Heart left ventricle (tissue), 16 donors: ENCODE measurements at regions not wholly inside any gene's neighbourhood (a gene's known extent, or its start where the extent isn't known, plus 50 kb on each side); places are given as distances from the start of the nearest gene placed in this dataset.

ENCODE experiments used
- ATAC-seq, 4 donors: fragments of 200-7000 bp; cut with Tn5 transposase; one replicate each; pipeline ENCODE4 v1.9.1; 2020 to 2022; ENCODE audit warnings: moderate library complexity in 4 of 4, mild to moderate bottlenecking in 3 of 4, moderate number of reproducible peaks in 1 of 4
- DNase-seq, 5 donors: peaks; one replicate each; pipeline ENCODE4 v3.0.0-alpha.2; 2020
- H3K27ac ChIP-seq, 12 donors: fragments of 200-600 bp; sonication (generic) in 4 of 12; one replicate each; pipeline versions ENCODE4 v1.5.0 to v1.8.0; 2016 to 2022; ENCODE audit warnings: mild to moderate bottlenecking in 2 of 12
- H3K27me3 ChIP-seq, 9 donors: fragments of 200-600 bp; sonication (generic) in 2 of 9; one replicate each; pipeline versions ENCODE4 v1.5.1 to v1.8.0; 2016 to 2022; ENCODE audit warnings: mild to moderate bottlenecking in 3 of 9
- H3K36me3 ChIP-seq, 9 donors: fragments of 200-600 bp; sonication (generic) in 2 of 9; one replicate each; pipeline versions ENCODE4 v1.5.0 to v1.8.0; 2018 to 2022; ENCODE audit warnings: mild to moderate bottlenecking in 2 of 9
- H3K4me1 ChIP-seq, 12 donors: fragments of 200-600 bp; sonication (generic) in 4 of 12; one replicate each; pipeline versions ENCODE4 v1.5.0 to v1.8.0; 2016 to 2022; ENCODE audit warnings: mild to moderate bottlenecking in 3 of 12
- H3K4me3 ChIP-seq, 12 donors: fragments of 200-600 bp; sonication (generic) in 4 of 12; one replicate each; pipeline versions ENCODE4 v1.5.0 to v1.8.0; 2017 to 2022; ENCODE audit warnings: mild to moderate bottlenecking in 9 of 12, moderate library complexity in 4 of 12
- H3K9me3 ChIP-seq, 12 donors: fragments of 200-600 bp; sonication (generic) in 4 of 12; one replicate each; pipeline versions ENCODE4 v1.5.0 to v1.8.0; 2016 to 2022; ENCODE audit warnings: mild to moderate bottlenecking in 1 of 12
- POLR2A ChIP-seq, 2 donors: fragments of 450-650 bp; IDR thresholded peaks; one replicate each; pipeline ENCODE4 v1.6.1; 2017; ENCODE audit warnings: antibody characterized with exemption in 2 of 2, mild to moderate bottlenecking in 2 of 2, moderate library complexity in 2 of 2
- WGBS, 4 donors: extraction: QIAGEN DNeasy Blood & Tissue Kit in 2 of 4; methylation state at CpG; one replicate each; pipeline versions ENCODE4 v1.1.5 to v1.1.7; 2013 to 2018; 5-methylcytosine and 5-hydroxymethylcytosine counted together
- intact Hi-C, 10 donors: fragments of 100-400 bp; cut with DNase I; formaldehyde crosslinking; loops; one replicate each; pipeline versions ENCODE4 v1.11.1 to v1.14.2; 2022
- TF ChIP-seq, protein P1 (sequence below), 12 donors: fragments of 200-600 bp; sonication (generic) in 4 of 12; IDR thresholded peaks; one replicate each; pipeline versions ENCODE4 v1.5.0 to v1.8.0; 2018 to 2022; ENCODE audit warnings: antibody characterized with exemption in 12 of 12, mild to moderate bottlenecking in 5 of 12
- donor health status: ischemic (EF 13 %, LVEDD 7.1; RV severe dilation, severe dysfunction).
- donor health status: healthy with polysubstance abuse.
- donor health status: DM: no; HTN: yes; CAD: no.
- donor health status: DM: no; HTN: no; CAD: no.
- donor health status: ischemic (EF 25% LVEDD 6.9; RV normal size, moderate dysfunction).
- donor health status: ischemic (EF 25% LVEDD 5.7; RV mildly dilated, moderate dysfunction).
- donor health status: healthy.
- donor health status: DM: yes; HTN: yes; CAD: no.
- donor health status: ischemic (EF 35%, LVEDD 5.7; RV mildly dilated, moderate dysfunction).
- donor health status: nonischemic (EF 11% LVEDD 7.7; RV severe dilation, severe dysfunction).
- donor health status: DM: yes; HTN: yes; CAD: no.
- donor health status: PGD.
- donor health status: ischemic (EF 29% LVEDD 5.4; RV normal size, mild dysfunction).
- donor health status: nonischemic (EF 23%, LVEDD 6.1; RV moderate dilation, normal function).

DNA sequence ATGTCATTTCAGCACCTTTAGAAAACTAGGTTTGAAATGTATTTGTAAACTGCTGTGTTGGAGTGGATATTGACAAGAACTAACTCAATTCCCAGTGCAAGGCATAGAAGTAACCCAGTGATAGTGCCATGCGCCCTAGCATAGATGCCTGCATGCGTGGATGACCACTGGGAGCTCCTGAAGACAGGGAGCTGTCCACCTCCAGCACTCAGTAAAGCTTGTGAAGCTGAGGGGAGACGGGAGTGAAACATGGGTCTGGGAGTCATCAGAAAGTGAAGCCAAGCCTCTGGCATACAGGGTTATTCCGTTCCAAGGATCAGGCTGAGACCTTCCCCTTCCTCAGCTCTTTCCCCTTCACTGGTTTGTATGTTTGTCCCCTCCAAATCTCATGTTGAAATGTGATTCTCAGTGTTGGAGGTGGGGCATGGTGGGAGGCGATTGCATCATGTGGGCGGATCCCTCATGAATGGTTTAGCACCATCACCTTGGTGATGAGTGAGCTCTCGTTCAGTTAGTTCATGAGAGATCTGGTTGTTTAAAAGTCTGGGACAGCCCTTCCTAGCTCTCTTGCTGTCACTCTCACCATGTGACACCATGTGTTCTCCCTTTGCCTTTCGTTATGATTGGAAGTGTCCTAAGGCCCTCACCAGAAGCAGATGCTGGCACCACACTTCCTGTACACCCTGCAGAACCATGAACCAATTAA, 146.5 kb upstream of the FERMT1 start:
- intact Hi-C loops, result loop anchor here in 2 of 10 donors (10.0 kb wide), 4 partner anchors 315 to 1015 kb away; partner anchors contain the start of gene BMP2 (in 1 of the 2)
- 56 to 67% (median 59%) methylated on average over 8 of the region's 8 CpGs for WGBS, 4 donors
- no peak for ATAC-seq

DNA sequence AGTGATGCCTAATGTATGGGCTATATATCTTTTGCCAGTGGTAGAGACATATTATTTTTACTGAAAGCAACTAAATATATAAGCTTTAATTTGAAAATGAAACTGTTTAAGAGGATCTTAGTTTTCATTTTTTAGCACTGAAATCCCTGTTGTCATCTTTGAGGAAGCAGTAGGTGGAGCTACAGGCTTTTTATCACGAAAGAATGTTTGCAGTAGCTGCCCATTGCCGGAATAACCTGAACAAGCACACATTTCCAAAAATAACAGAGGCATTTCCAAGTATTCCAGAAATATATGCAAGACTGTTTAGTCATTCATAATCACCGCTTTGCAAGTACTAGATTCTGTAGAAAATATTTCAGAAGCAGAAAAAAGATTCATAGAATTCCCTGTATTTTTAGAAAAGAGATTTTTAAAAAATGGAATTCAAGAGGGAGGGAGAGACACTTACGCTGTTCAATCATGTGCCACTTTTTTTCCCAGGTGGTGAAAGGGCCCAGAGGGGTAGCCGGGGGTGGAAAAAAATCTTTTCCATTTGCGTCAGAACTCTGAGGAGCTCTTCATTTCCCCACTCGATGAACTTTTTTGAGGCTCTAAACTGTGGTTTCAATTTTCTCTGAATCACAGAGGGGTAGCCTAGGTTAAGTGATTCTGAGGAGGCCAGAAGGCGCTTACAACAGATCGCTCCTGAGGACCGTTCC, 142.5 kb upstream of the FERMT1 start:
- no peak for TF ChIP-seq POLR2A (IDR thresholded peaks at IDR 0.05)
- TF ChIP-seq, protein P1, sequence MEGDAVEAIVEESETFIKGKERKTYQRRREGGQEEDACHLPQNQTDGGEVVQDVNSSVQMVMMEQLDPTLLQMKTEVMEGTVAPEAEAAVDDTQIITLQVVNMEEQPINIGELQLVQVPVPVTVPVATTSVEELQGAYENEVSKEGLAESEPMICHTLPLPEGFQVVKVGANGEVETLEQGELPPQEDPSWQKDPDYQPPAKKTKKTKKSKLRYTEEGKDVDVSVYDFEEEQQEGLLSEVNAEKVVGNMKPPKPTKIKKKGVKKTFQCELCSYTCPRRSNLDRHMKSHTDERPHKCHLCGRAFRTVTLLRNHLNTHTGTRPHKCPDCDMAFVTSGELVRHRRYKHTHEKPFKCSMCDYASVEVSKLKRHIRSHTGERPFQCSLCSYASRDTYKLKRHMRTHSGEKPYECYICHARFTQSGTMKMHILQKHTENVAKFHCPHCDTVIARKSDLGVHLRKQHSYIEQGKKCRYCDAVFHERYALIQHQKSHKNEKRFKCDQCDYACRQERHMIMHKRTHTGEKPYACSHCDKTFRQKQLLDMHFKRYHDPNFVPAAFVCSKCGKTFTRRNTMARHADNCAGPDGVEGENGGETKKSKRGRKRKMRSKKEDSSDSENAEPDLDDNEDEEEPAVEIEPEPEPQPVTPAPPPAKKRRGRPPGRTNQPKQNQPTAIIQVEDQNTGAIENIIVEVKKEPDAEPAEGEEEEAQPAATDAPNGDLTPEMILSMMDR (IDR thresholded peaks at IDR 0.05), result peak in 11 of 12 donors; percentile 9 to 65 (median 34)
- Histone ChIP-seq H3K36me3 (no peaks in the 10 kb centered on the region), H3K27me3 (no peaks in the 10 kb centered on the region), H3K4me3 (peak overlapping the region in 5 of 12 donors; percentile 8 to 37 (median 16)), H3K9me3 (no peaks in the 10 kb centered on the region), H3K27ac (peak overlapping the region in 9 of 12 donors; percentile 3 to 57 (median 17)), H3K4me1 (peaks cover 0 to 10% (median 3%) of the 10 kb centered on the region in 12 donors)
- DNase-seq (peak in 1 of 5 donors; percentile 22), ATAC-seq (peak in 3 of 4 donors; percentile 65 to 87 (median 83))
- 20 to 27% (median 21%) methylated on average over 10 of the region's 10 CpGs for WGBS, 4 donors
- intact Hi-C loops, result loop anchor here in 2 of 10 donors (10.0 kb wide), 4 partner anchors 319 to 1019 kb away; partner anchors contain the start of gene BMP2 (in 1 of the 2)

More for the DNA sequence above, 146.5 kb upstream of the FERMT1 start:
- H3K4me3 ChIP-seq, result no peak overlapping the region
- H3K9me3 ChIP-seq, result no peaks in the 10 kb centered on the region
- TF ChIP-seq, protein P1 (IDR thresholded peaks at IDR 0.05), result no peak
- TF ChIP-seq POLR2A (IDR thresholded peaks at IDR 0.05), result no peak
- no peak overlapping the region for H3K27ac ChIP-seq
- no peak for DNase-seq
- no peaks in the 10 kb centered on the region for H3K36me3 ChIP-seq
- H3K4me1 ChIP-seq, result peaks cover 0 to 10% (median 3%) of the 10 kb centered on the region in 12 donors
- no peaks in the 10 kb centered on the region for H3K27me3 ChIP-seq

DNA sequence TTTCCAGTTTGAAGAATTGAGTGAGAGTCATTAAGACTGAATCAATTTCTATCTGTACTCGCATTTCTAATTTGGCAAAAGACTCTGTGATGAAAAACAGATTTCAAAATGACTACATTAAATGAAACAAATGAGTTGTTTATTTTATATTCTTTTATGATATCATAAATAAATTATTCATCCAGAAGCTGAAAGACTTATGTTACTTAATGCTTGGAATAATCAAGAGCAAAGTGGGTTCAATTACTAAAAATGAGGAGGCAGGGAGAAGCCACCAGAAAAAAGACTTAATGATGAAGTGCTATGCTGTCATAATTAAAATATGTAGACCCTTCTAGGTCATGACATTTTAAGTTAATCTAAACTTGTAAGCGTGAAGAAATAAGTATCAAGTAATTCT, 130.6 kb upstream of the FERMT1 start:
- Histone ChIP-seq H3K9me3 (peaks cover 0 to 7% (median 0%) of the 10 kb centered on the region in 12 donors), H3K4me1 (no peaks in the 10 kb centered on the region), H3K36me3 (no peaks in the 10 kb centered on the region), H3K4me3 (no peak overlapping the region), H3K27ac (no peak overlapping the region), H3K27me3 (peaks cover 0 to 4% (median 0%) of the 10 kb centered on the region in 9 donors)
- ATAC-seq (no peak), DNase-seq (no peak)
- 74 to 79% (median 78%) methylated on average over 2 of the region's 2 CpGs for WGBS, 4 donors
- intact Hi-C loops, result no loop called here
- no peak for TF ChIP-seq POLR2A (IDR thresholded peaks at IDR 0.05)
- TF ChIP-seq, protein P1 (IDR thresholded peaks at IDR 0.05), result no peak

DNA sequence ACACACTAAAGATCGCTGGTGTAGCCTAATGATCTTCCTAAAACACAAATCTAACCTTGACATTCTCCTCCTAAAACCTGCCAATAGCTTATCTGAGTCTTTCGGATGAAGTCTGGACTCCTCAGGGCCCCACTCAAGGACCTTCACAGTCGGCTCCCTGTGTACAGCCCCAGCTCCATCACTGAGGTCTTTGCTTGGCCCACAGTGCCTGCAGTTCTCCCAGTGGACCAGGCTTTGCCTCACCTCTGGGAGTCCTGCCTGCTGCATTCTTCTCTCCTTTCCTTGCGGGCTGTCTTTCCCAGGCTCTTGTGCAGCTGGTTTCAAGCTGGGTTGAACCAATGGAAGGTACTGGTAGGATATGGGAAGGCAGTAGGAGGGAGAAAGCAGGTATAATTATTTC, 122.6 kb upstream of the FERMT1 start:
- ATAC-seq (no peak), DNase-seq (no peak)
- WGBS, 4 donors, result 71 to 80% (median 79%) methylated on average over 4 of the region's 4 CpGs
- Histone ChIP-seq H3K27ac (no peak overlapping the region), H3K4me1 (no peaks in the 10 kb centered on the region), H3K27me3 (no peaks in the 10 kb centered on the region), H3K4me3 (no peak overlapping the region), H3K9me3 (peaks cover 0 to 11% (median 0%) of the 10 kb centered on the region in 12 donors), H3K36me3 (no peaks in the 10 kb centered on the region)
- TF ChIP-seq, protein P1 (IDR thresholded peaks at IDR 0.05), result no peak
- TF ChIP-seq POLR2A (IDR thresholded peaks at IDR 0.05), result no peak
- intact Hi-C loops, result no loop called here
